Endometrial microvascular endothelial cells (primary cell): ENCODE measurements at regions not wholly inside any gene's neighbourhood (a gene's known extent, or its start where the extent isn't known, plus 50 kb on each side); places are given as distances from the start of the nearest gene placed in this dataset.

Experiments used
- in situ Hi-C: cut with HindIII; loops from 2 replicates; pipeline ENCODE4 v1.10.0; 2017; ENCODE audit warnings: low sequenced_read_pairs, low pct_unique_long_range_greater_than_20kb; ENCODE audit errors: inconsistent ontology term

DNA sequence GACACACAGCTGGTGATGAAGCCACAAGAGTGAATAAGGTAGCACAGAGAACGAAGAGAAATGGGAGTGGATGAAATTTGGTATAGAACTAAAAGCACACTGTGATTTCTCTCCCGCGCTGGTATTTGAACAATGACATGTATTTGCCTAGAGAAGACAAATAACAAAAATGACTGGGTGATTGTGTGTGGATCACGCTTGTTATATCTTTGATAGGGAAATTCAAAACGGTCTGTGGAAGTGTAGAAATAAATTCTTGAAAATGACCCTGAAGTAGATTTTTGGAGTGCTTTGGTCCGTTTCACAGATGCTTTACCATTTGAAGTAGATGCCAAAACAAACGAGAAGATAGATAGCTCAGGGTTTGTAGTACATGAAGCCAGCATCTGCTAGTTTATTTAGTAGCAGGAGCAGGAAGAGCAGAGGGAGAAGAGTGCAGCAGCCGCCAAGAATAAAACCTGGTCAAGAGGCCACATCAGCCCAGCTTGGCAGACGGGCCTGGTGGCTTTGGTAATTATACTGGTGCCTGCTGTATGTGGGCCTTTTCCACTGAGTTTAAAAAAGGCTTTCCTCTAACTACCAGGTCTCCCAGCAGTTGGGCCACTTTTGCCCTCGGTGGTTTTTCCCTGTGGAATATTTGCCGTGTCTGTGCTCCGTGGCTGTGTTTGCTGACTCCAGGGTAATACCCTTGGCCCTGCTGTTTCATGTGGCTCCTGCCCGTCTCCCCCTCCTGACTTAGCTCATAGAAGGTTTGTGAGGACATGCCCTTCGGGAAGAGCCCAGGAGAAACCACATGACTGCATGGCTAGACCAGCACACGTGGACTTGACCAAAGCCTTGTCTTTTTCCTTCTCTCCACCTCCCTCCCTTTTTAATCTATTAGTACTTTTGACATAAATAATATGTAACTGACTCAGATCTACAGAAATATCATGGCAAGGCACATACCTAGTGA, 294.0 kb downstream of the SOX4 start:
- in situ Hi-C loops = no loop called here

DNA sequence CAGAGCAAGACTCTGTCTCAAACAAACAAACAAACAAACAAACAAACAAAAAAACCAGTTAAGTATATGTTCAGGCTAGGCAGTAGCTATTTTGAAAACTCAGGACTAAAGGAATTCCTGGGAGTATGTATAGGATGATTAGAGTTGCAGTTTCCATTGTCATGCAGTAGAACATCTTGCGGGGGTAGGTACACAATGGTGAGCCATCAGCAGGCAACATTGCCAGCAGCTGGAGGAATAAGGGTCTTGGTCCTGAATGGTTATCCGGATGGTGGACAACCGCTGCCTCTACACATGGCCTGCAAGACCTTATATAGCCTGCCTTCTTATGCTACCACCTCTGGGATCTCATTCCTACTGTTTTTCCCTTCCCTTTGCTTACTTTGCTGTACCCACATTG, 297.5 kb downstream of the SOX4 start:
- in situ Hi-C loops = no loop called here

DNA sequence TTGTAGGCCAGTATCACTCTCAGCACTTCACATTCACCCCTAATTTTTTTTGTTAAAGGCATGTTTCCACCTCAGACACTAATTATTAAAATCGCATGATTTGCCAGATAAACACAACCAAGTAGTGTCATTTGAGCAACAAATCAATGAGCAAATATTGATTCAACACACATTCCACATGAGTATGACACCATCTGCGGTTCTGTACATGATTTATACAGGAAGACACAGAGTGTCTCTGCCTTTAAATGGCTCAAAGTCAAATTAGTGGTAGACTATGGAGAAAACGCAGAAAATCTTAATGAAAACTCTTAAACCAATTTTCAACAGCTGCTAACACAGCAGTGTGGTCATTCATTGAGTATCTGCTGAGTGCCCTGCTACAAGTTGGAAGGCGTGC, 300.2 kb downstream of the SOX4 start:
- in situ Hi-C loops = no loop called here

DNA sequence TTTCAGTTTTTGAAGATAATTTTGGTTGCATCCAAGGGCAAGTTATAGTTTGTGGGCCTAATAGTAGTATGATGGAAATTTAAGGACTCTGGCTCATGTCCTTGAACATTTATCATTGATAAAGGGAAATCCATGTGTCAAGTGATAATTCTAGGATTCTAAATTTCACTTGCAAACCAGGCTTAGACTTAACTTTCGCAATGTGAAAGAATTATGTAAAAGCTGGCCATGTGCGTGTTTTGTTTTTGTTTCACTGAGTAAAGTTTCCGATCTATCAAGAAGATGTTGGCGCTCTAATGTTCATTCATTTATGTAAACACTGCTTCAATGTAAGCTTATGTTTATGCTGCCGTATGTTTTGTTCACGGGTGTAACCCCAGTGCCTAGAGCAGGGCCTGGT, 302.0 kb downstream of the SOX4 start:
- in situ Hi-C loops = no loop called here

DNA sequence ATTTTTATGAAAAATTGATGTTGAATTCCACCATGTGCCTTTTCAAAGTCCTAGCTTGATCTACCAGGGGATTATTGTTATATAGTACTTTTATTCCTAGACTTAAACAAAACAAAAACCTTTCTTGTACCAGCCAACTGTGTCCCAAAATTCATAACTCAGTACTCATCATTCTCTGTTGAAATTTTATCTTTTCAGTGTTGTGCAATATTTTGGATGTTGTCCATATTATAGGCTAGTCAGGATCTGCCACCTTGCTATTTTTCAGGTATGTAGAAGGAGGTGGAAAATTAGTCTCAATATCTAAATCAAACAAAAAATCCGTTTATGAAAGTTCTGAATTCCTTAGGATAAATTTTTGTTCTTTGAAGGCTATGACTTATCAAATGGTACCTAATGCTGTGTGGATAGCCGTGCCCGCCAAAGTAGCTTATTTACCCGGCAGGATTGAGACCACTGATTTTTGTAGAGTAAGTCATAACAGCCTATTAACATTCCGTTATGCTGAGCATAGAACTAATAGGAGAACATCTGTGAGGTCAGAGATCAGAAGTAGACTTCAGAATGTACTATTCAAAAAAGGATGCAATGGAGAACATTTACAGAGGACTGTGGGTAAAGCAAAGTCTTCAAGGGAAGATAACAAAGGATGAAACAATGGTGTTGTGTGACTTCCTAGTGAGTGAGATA, 304.7 kb downstream of the SOX4 start:
- in situ Hi-C loops = no loop called here

DNA sequence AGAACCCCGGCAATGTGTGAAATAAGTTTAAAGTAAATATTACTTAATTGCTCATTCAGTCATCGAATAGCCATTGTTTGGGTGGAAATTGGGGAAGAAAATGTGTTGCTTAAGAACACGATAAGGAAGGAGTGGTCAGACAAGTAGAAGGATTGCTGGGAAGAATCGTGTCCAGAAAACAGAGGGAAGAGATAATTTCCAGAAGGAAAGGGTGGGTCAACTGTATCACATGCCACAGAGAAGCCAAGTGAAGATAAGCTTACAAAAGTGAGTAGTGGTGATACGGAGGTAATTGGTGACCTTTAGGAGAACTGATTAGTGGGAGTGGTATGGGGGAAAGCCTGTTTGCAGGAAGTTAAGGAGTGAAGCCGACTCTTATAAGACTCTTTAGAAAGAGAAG, 306.2 kb downstream of the SOX4 start:
- in situ Hi-C loops = no loop called here

DNA sequence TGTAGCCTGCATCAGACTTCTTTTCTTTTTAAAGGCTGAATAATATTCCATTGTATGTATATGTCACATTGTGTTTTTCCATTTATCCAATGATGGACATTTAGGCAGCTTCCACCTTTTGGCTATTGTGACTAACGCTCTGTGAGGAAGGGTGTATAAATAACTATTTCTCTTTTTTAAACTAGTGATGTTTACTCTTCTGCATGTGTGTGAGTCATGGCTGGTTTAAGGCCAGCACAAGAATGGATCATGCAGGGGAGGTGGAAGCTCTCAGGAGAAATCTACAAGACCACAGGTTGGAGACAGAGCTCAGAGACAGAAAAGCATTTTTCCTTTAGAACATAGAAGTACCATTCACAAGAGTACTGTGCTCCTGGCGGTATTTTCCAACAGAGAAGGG, 307.2 kb downstream of the SOX4 start:
- in situ Hi-C loops = no loop called here

DNA sequence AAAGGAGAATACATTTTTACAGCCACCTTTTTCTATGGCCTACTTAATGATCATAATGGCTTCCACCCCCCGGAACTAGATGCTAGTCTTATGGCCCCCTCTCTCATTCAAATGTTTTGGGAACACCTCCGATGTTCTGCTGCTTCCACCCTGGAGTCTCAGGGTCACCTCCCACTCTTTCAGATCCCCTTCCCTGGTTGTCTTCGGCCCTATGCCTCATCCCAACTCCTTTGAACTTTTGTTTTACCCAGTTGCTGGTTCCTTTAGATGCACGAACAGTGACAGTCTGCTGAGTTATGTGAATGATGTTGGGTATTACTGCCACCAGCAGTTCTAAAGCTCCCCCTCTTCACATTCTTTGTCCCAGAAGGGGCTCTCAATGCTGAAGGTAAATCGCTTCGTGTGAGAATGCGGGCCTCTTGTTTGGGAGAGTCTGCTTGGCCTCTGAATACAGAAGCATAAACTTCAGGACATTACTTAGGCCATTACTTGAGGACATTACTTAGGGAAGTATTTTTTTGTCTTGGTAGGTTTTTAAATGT, 309.1 kb downstream of the SOX4 start:
- in situ Hi-C loops = no loop called here

DNA sequence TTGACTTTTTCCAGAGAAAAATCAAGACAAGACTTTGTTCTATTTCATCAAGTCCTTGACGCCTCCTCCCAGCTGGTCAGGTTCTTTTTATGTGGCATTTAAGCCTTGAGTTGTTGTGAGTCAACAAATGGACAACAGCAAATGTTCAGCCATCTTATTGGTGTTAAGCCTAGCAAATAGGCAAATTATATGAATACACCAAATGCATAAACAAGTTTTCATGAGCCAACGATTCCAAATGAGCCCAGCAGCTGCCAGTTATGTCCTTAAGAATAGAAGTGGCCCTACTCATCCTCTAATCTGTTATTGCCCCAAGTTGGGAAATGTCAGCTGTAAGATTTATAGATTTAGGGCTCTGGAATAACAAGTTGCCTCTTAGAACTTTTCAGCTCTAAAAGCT, 312.0 kb downstream of the SOX4 start:
- in situ Hi-C loops = no loop called here

DNA sequence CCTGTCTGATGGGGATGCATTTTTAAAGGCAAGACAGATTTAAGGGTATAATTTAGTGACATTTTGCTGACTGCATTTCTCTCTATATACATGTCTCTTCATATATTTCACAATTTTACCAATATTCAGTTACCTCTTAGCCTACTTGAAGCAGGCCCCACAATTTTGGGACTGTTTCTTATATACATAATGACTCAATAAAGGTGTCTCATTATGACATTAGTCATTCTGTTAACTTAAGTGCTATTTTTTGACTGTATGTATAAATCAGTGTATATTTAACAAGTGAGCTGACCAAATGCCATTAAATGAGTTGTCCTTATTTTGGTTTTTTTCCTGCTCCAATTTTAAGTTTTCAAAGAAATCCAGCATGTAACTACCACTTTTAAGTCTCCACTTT, 313.3 kb downstream of the SOX4 start:
- in situ Hi-C loops = no loop called here

DNA sequence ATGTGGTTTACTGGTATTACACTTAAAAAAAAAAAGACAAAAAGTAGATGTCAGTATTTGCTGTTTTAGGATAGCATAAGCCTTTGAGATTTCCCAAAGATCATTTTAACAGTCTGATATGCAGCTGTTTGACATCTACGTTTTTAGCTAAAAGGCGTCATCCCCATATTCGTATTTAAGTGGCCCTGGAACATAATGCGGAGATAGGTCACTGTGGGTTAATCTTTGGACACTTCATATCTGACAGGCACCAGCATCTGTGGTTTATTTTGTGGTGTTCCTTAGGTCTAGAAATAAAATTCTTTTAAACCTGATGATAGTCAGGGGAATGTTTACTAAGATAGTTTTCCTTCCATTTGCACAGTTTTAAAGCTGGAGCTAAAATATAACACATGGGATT, 313.7 kb downstream of the SOX4 start:
- in situ Hi-C loops = no loop called here

DNA sequence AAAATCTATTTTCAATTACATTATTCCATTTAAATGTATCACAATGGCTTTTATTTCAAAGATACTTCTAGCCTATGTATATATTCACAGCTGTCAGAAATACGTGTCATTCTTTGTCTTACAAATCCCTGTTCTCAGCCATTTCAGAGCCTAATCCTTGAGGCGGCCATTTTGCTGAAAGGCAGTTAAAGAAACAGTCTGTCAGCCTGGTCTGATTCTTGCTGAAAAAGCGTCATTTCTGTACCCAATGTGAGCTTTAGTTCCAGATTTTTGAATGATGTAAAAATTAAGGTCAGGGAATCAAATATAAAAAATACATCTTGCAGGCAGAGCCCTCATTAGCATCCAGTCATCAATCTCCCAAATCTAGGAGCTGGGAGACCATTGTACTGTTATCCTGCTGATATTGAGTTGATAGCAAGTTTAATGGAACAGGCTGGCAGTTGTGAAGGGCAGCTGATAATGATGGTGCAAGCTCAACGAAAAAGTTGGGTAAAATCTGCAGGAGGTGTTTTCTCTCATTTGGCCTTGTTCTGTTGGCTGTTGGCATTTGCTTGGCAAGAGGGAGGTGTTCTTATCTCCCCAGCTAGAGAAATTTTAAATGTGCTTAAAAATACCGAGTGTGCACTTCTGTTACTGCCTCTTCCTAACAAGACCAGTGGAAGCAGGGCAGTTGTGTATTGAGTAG, 314.8 kb downstream of the SOX4 start:
- in situ Hi-C loops = no loop called here

DNA sequence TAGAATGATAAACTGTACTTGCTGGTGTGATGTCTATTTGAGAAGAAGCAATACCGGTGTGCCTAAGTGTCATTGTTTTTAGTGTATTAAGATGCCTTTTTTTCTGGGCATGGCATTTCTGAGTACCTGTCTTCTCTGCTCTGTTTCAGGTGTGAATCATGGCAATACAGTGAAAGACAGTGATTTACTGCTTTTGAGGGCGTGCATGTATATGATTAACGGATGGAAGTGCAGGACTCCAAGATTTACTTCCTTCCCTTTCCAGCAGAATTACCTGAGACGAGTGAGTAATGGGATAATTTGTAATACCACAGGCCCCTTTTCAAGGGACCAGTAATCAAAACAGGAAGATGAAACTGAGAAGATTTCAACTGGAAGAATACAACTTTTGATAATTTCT, 315.8 kb downstream of the SOX4 start:
- in situ Hi-C loops = no loop called here

DNA sequence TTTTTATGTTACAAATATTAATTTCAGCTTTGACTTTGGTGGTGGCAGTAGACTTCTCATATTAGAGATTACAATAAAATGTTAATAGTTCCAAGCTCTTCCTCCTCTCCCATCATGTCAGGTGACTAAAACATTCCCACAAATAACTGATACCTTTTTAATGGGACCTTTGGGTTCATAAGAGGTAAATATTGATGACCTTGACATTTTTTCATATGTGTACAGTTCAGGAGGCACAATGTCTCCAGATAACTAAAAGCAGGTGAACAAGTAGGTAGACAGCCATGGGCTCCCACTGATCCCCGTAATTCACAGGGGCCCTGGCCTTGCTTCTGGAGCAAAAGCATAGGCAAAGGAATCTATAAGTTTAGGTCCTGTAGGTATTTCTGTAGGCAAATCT, 317.7 kb downstream of the SOX4 start:
- in situ Hi-C loops = no loop called here

DNA sequence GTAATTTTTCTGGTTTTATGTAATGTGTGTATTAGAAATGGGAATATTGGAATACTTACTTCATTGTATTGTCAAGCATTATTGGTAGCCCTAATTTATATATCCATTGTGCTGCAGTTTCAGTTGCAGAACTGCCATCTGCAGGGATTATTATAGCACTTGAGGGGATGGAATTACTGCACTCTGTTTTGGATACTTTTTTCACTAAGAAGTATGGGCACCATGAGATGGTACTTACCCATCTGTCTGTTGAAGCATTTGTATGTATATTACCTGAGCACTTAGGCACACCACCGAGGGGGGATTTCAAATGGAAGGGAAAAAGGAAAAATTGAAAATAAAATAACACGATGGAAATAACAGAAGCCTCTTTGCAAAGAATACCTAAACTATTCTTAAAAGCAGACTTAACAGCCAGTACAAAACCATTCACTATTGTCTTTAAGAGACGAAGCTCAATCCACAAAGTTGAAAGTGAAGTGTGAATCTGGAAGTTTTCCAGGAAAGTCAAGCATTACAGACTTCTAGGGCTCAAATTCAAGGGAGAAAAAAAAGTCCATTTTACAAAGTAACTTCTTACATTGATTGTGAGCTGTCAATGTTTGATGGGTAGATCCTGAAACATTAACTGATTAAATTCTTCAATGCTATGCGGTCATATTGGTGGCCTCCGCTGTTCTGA, 318.7 kb downstream of the SOX4 start:
- in situ Hi-C loops = no loop called here

DNA sequence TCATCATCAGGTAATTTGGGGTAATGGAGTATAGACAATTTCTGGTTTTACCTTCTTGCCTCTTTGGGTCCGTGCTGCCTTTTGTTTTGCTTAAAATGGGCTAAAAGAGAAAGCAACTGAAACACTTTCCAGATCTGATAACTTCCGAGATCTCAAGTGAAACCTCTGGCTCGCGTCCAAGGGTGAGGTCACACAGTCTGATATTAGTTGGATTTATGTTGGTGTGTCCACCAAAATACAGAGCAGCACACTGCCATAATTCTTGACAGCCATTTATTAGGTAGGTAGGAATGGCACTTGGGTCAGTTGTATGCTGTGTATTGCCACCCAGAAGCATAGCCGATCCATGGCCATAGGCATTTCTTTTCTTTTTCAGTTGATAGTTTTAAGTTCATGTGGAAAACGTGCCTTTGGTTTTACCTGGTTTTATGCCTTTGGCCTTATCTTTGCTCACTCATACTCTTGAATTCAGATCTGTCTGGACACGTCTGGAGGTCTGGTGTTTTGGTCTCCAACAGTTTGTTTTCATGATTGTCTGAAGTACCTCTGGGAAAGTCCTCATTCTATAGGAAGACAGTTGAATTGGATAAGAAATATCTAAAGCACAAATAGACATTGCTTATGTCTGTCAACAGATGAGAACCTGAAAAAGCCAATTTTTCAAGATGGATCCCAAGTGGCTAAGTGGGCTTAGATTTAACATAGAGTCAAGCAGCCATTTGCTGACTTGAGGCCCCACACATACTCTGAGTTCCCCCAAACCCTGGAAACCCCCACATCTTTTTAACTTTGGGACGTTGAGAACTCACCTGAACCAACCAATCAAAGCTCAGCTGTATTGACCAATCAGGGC, 320.8 kb downstream of the SOX4 start:
- in situ Hi-C loops = no loop called here

DNA sequence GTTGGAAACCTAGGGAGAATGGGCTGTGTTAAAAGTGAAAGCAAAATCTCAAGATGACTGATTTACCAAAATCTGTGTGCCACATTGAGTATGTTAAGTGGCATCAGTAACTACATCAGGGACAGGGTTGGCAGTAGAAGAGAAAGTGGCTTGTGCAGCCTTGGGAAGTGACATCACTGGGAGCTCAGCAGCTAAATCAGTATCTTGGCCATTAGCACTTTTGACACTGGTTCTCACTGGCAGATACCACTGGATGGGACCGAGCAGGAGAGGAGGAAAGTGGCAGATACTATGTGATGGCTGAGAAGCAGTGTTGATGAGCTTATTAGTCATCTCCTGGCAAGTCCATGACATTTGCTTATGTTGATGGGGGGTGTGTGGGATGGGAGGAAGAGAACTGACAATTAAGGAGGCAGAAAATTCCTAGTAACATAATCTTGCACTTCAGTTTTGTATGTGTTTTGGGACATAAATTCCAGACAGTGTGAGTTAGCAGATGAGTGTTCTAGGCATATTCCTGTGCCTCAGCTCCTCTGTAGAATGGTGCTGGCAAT, 322.2 kb downstream of the SOX4 start:
- in situ Hi-C loops = no loop called here

DNA sequence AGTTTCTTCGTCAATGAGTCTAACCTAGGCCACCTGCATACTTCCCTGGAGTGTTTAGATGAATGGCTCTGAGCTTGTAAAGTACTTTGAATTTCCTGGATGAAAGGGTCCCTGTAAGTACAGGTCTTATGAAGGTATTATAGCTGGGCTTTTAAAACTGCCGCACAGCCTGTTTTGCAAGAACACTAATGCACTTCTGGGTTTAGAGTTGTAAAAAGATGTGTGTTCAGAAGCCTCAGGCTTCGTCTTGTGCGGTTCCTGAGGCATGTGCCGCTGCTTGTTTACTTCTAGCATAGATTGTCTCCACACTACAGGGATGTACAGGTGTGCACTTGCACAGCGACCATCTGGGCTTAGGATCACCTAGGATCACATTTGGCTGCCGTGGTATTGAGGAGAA, 324.5 kb downstream of the SOX4 start:
- in situ Hi-C loops = no loop called here
